ENCODE measurements at regions not wholly inside any gene's neighbourhood (a gene's known extent, or its start where the extent isn't known, plus 50 kb on each side); places are given as distances from the start of the nearest gene placed in this dataset.

DNA sequence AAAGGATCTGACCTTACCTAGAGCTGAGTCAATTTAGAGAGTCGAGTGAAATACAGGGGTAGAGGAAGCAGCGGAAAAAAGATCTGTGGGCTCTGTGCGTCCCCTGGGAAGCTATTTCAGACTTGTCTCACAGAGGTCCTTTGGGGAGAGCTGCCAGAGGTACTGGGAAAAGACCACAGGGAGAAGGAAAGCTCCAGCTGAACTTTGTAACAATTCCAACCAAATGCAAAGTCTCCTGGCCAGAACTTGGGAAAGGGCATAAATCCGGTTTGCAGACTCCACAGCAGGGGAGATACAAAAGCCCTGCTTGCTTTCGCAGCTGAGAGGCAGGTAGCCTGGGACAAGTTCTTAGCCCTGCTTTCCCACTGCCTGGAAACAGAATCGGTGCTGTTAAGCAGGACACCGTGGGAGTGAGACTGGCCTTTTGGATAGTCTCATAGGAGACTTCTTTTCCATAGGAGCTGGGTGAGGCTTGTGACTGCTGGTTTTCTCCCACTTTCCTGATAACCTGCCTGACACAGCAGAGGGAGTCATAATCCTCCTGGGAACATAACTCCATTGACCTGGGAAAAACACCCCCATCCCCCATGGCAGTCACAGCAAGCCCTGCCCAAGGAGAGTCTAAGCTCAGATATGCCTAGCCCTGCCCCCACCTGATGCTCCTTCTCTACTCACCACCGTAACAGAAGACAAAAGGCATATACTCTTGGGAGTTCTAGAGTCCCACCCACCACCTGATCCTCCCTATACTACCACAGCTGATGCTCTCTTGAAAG lies 926.2 kb downstream of the KCNMA1 start:
- Histone ChIP-seq H3K14ac (ENCODE audit: insufficient read length) (no peak overlapping the region), H2AK5ac (ENCODE audit: low read depth, low read length) (no peak overlapping the region), H2BK15ac (ENCODE audit: low read length) (no peak overlapping the region), H2BK5ac (ENCODE audit: low read depth, low read length) (no peak overlapping the region), H3K56ac (replicated peaks; ENCODE audit: insufficient read length, low read depth, low read length) (no peak overlapping the region), H2BK12ac (ENCODE audit: low read depth, low read length) (0 out of 2 replicates have a peak overlapping the region, but pooled peaks have one; percentile 21), H3K18ac (ENCODE audit: extremely low read depth, low read length) (no peak overlapping the region), H3K23ac (ENCODE audit: insufficient read length) (no peak overlapping the region), H3K9ac (replicated peaks in 1 of 4; ENCODE audit: extremely low read depth in 1 of 4, low read depth in 3 of 4, low read length in 3 of 4) (no peak overlapping the region), H3K27ac (ENCODE audit: low read depth, low read length) (no peak overlapping the region), H2AFZ (ENCODE audit: low read length) (peak overlapping the region; percentile 90), H2BK20ac (ENCODE audit: low read length) (no peak overlapping the region), H3K4me3 (ENCODE audit: extremely low read depth in 1 of 4, insufficient read depth in 2 of 4, low read depth in 3 of 4, low read length in 4 of 4) (no peak overlapping the region), H4K8ac (ENCODE audit: extremely low read depth, insufficient read depth, low read length) (no peak overlapping the region; the same call in 1 of the 2 replicates), H4K91ac (replicated peaks; ENCODE audit: insufficient read length, low read length) (no peak overlapping the region), H3K4ac (replicated peaks; ENCODE audit: insufficient read length, low read depth, low read length) (no peak overlapping the region), H3K23me2 (ENCODE audit: low read depth, low read length) (no peaks in the 10 kb centered on the region), H3K4me1 (replicated peaks in 1 of 4; ENCODE audit: control insufficient read depth in 3 of 4, insufficient read depth in 4 of 4, low read length in 3 of 4) (peaks cover 0 to 4% (median 0%) of the 10 kb centered on the region in 4 experiments; a peak in 1 of 7 replicates), H2BK120ac (replicated peaks; ENCODE audit: low read depth, low read length) (no peak overlapping the region), H3K79me2 (ENCODE audit: control insufficient read depth in 1 of 2, insufficient read depth in 2 of 2, low read length in 2 of 2) (no peaks in the 10 kb centered on the region), H4K20me1 (replicated peaks in 1 of 2; ENCODE audit: control insufficient read depth in 1 of 2, insufficient read depth in 2 of 2, low read length in 2 of 2) (no peaks in the 10 kb centered on the region), H4K5ac (ENCODE audit: insufficient read length, low read depth, low read length) (no peak overlapping the region), H3K36me3 (ENCODE audit: control insufficient read depth in 2 of 4, insufficient read depth in 4 of 4, low read length in 3 of 4) (no peaks in the 10 kb centered on the region), H3K4me2 (ENCODE audit: insufficient read depth in 1 of 2, low read depth in 2 of 2, low read length in 2 of 2) (no peak overlapping the region), H3K27me3 (replicated peaks in 1 of 4; ENCODE audit: control insufficient read depth in 3 of 4, extremely low read depth in 1 of 4, insufficient read depth in 3 of 4, low read length in 3 of 4) (no peaks in the 10 kb centered on the region), H3K79me1 (ENCODE audit: low read depth, low read length) (no peaks in the 10 kb centered on the region), H3K9me3 (ENCODE audit: insufficient read depth in 2 of 2, low read depth in 1 of 2, low read length in 1 of 2) (no peaks in the 10 kb centered on the region)
- POLR2A ChIA-PET (ENCODE audit: partially characterized antibody) = no interaction called here
- CTCF ChIA-PET (ENCODE audit: partially characterized antibody) = no interaction called here
- DNase-seq (ENCODE audit: low read depth in 1 of 2, low spot score in 2 of 2) (no peak), FAIRE-seq (no peak)
- 92% methylated on average over 8 of the region's 8 CpGs; no CpG with 5 or more reads in 1 of the 2 experiments for WGBS, 2 experiments (ENCODE audit: extremely low coverage in 1 of 2, insufficient coverage in 1 of 2, insufficient read length in 1 of 2, insufficient replicate concordance in 2 of 2, low coverage in 1 of 2, low lambda C conversion rate in 2 of 2, missing lambda C conversion rate in 1 of 2)
- TF ChIP-seq KDM5A (IDR thresholded peaks at IDR 0.05; ENCODE audit: low read length) = no peak
- TF ChIP-seq GABPA (IDR thresholded peaks at IDR 0.05; ENCODE audit: borderline replicate concordance, insufficient read depth, low read length) = no peak
- no peak for TF ChIP-seq YY1 (IDR thresholded peaks at IDR 0.05; ENCODE audit: low read depth, low read length)
- TF ChIP-seq RBBP5 (IDR thresholded peaks at IDR 0.05; ENCODE audit: borderline replicate concordance, low read depth, low read length) = no peak
- 0 out of 4 replicates have a peak, but pooled peaks of 1 of the 2 experiments have one; percentile 8 for TF ChIP-seq RAD21 (IDR thresholded peaks at IDR 0.05 in 1 of 2, conservative IDR thresholded peaks at IDR 0.05 in 1 of 2; ENCODE audit: low read depth in 2 of 2, low read length in 2 of 2)
- no peak for TF ChIP-seq SIRT6 (IDR thresholded peaks at IDR 0.05; ENCODE audit: low read length)
- no peak for TF ChIP-seq MAFK (IDR thresholded peaks at IDR 0.05; ENCODE audit: low read depth, low read length)
- TF ChIP-seq, protein P1, sequence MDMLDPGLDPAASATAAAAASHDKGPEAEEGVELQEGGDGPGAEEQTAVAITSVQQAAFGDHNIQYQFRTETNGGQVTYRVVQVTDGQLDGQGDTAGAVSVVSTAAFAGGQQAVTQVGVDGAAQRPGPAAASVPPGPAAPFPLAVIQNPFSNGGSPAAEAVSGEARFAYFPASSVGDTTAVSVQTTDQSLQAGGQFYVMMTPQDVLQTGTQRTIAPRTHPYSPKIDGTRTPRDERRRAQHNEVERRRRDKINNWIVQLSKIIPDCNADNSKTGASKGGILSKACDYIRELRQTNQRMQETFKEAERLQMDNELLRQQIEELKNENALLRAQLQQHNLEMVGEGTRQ (IDR thresholded peaks at IDR 0.05; ENCODE audit: low read length) = no peak
- TF ChIP-seq TEAD4 (IDR thresholded peaks at IDR 0.05; ENCODE audit: low read depth, low read length) = no peak
- TF ChIP-seq EZH2 (IDR thresholded peaks at IDR 0.05; ENCODE audit: low read depth, low read length, severe bottlenecking) = no peak
- TF ChIP-seq BACH1 (IDR thresholded peaks at IDR 0.05; ENCODE audit: low read length) = no peak
- TF ChIP-seq HDAC6 (IDR thresholded peaks at IDR 0.05; ENCODE audit: low read depth, low read length) = no peak
